IMR-90 (cell line): ENCODE measurements at regions not wholly inside any gene's neighbourhood (a gene's known extent, or its start where the extent isn't known, plus 50 kb on each side); places are given as distances from the start of the nearest gene placed in this dataset.

ENCODE experiments used
- ATAC-seq: fragments of 200-7000 bp; cut with Tn5 transposase; 2 replicates; pipeline ENCODE4 v1.9.1; 2020; ENCODE audit warnings: low read depth, mild to moderate bottlenecking, moderate library complexity
- BruUV-seq: library from RNA; stranded (reverse); fragments of 400-500 nt; replicated peaks from 2 replicates; lab custom pipeline; 2021; lab: Mats Ljungman, UMichigan
- CTCF ChIA-PET: fragments of 300-600 bp; formaldehyde crosslinking; extraction: SDS; loops from one replicate; lab custom pipeline; 2021; ENCODE audit warnings: antibody characterized with exemption; lab: Yijun Ruan, JAX
- POLR2A ChIA-PET: fragments of 300-600 bp; sonication (Branson Sonifier 250); formaldehyde crosslinking; loops from one replicate; lab custom pipeline; 2022; ENCODE audit warnings: antibody characterized with exemption; ENCODE audit not compliant: unreplicated experiment; lab: Charles Lee
- DNase-seq: peaks from one replicate; pipeline ENCODE4 v3.0.0; 2013
- H2AFZ ChIP-seq: replicated peaks from 2 replicates; pipeline ENCODE3; 2013; ENCODE audit warnings: low read length, mild to moderate bottlenecking; ENCODE audit not compliant: poor library complexity
- H2AK5ac ChIP-seq: 2 replicates; pipeline ENCODE4 v1.6.1; 2013; ENCODE audit warnings: low read depth, low read length, inconsistent platforms
- H2AK9ac ChIP-seq: replicated peaks from 2 replicates; pipeline ENCODE3; 2013; ENCODE audit warnings: mild to moderate bottlenecking, low read depth, low read length, moderate library complexity; ENCODE audit not compliant: poor library complexity
- H2BK120ac ChIP-seq: 2 replicates; pipeline ENCODE4 v1.6.1; 2013; ENCODE audit warnings: low read depth, low read length, inconsistent platforms
- H2BK15ac ChIP-seq: 3 replicates; pipeline ENCODE4 v1.6.1; 2013; ENCODE audit warnings: low read depth, low read length, inconsistent platforms
- H2BK20ac ChIP-seq: 2 replicates; pipeline ENCODE4 v1.6.1; 2013; ENCODE audit warnings: low read depth, mild to moderate bottlenecking, inconsistent platforms, low read length, moderate library complexity
- H2BK5ac ChIP-seq: 2 replicates; pipeline ENCODE4 v1.6.1; 2013; ENCODE audit warnings: mild to moderate bottlenecking, low read depth, low read length, inconsistent platforms; ENCODE audit not compliant: poor library complexity, severe bottlenecking
- H3K14ac ChIP-seq: replicated peaks from 2 replicates; pipeline ENCODE4 v1.6.1; 2013; ENCODE audit warnings: low read depth, low read length, inconsistent platforms
- H3K18ac ChIP-seq: 2 replicates; pipeline ENCODE4 v1.6.1; 2013; ENCODE audit warnings: low read depth, low read length, control low read depth
- H3K23ac ChIP-seq: 2 replicates; pipeline ENCODE4 v1.6.1; 2013; ENCODE audit warnings: low read depth, low read length, inconsistent platforms
- H3K27ac ChIP-seq: 2 replicates; pipeline ENCODE4 v1.5.1; 2013; ENCODE audit warnings: mild to moderate bottlenecking, control low read depth, low read length; ENCODE audit not compliant: insufficient read depth
- H3K27me3 ChIP-seq: 2 replicates; pipeline ENCODE4 v1.6.1; 2013; ENCODE audit warnings: low read length; ENCODE audit not compliant: control insufficient read depth, insufficient read depth
- H3K36me3 ChIP-seq: 2 replicates; pipeline ENCODE4 v1.6.1; 2013; ENCODE audit warnings: low read length, mixed read lengths; ENCODE audit not compliant: control insufficient read depth, insufficient read depth
- H3K4ac ChIP-seq: 2 replicates; pipeline ENCODE4 v1.6.1; 2013; ENCODE audit warnings: low read depth, low read length, inconsistent platforms
- H3K4me1 ChIP-seq: 2 replicates; pipeline ENCODE4 v1.6.1; 2013; ENCODE audit warnings: low read length, mixed read lengths; ENCODE audit not compliant: control insufficient read depth, insufficient read depth
- H3K4me2 ChIP-seq: 2 replicates; pipeline ENCODE4 v1.6.1; 2013; ENCODE audit warnings: low read depth, mild to moderate bottlenecking, control low read depth, low read length, moderate library complexity
- H3K4me3 ChIP-seq: 2 replicates; pipeline ENCODE4 v1.5.1; 2013; ENCODE audit warnings: low read depth, mild to moderate bottlenecking, control low read depth, low read length, moderate library complexity; ENCODE audit not compliant: insufficient read depth
- H3K56ac ChIP-seq: 2 replicates; pipeline ENCODE4 v1.6.1; 2013; ENCODE audit warnings: low read length, inconsistent platforms; ENCODE audit not compliant: insufficient read depth; ENCODE audit errors: extremely low read depth
- H3K79me1 ChIP-seq, 2 experiments: 2 replicates each; pipeline ENCODE4 v1.6.1; 2013; ENCODE audit warnings: low read length in 2 of 2, inconsistent platforms in 1 of 2, low read depth in 1 of 2
- H3K9ac ChIP-seq: 2 replicates; pipeline ENCODE4 v1.6.1; 2013; ENCODE audit warnings: low read depth, low read length, control low read depth
- H3K9me1 ChIP-seq: 2 replicates; pipeline ENCODE4 v1.6.1; 2013; ENCODE audit warnings: low read length, inconsistent platforms; ENCODE audit not compliant: insufficient read depth
- H3K9me3 ChIP-seq: 2 replicates; pipeline ENCODE4 v1.6.1; 2013; ENCODE audit warnings: low read length; ENCODE audit not compliant: control insufficient read depth, insufficient read depth
- H4K20me1 ChIP-seq: 2 replicates; pipeline ENCODE4 v1.6.1; 2013; ENCODE audit warnings: low read length, inconsistent platforms; ENCODE audit not compliant: insufficient read depth
- H4K5ac ChIP-seq: 2 replicates; pipeline ENCODE4 v1.6.1; 2013; ENCODE audit warnings: mild to moderate bottlenecking, low read depth, low read length, control low read depth
- H4K8ac ChIP-seq, 2 experiments: 2 replicates each; pipeline ENCODE4 v1.6.1; 2013; ENCODE audit warnings: low read depth in 2 of 2, low read length in 2 of 2, control low read depth in 1 of 2, inconsistent platforms in 1 of 2
- H4K91ac ChIP-seq: 2 replicates; pipeline ENCODE4 v1.6.1; 2013; ENCODE audit warnings: low read depth, low read length, inconsistent platforms; ENCODE audit not compliant: insufficient read depth
- BHLHE40 ChIP-seq: fragments of 150-350 bp; IDR thresholded peaks from 2 replicates; pipeline ENCODE4 v1.6.1; 2016; ENCODE audit warnings: mild to moderate bottlenecking, low read depth, low read length
- CEBPB ChIP-seq: IDR thresholded peaks from 2 replicates; pipeline ENCODE4 v1.6.1; 2012; ENCODE audit warnings: low read depth, low read length, improper control_type of control experiment
- CHD1 ChIP-seq: IDR thresholded peaks from 2 replicates; pipeline ENCODE4 v1.6.1; 2012; ENCODE audit warnings: low read depth, low read length, improper control_type of control experiment
- CTCF ChIP-seq: conservative IDR thresholded peaks from 2 replicates; pipeline ENCODE4 v1.5.1; 2012; ENCODE audit warnings: mild to moderate bottlenecking, low read depth, low read length, improper control_type of control experiment
- ELK1 ChIP-seq: fragments of 150-350 bp; IDR thresholded peaks from 2 replicates; pipeline ENCODE4 v1.6.1; 2016; ENCODE audit warnings: low read depth, mild to moderate bottlenecking, low read length, moderate library complexity, borderline replicate concordance
- FOS ChIP-seq: fragments of 150-350 bp; IDR thresholded peaks from 2 replicates; pipeline ENCODE4 v1.6.1; 2016; ENCODE audit warnings: low read depth, low read length
- MAFK ChIP-seq: IDR thresholded peaks from 2 replicates; pipeline ENCODE4 v1.6.1; 2012; ENCODE audit warnings: low read depth, low read length, improper control_type of control experiment
- MAZ ChIP-seq: IDR thresholded peaks from 2 replicates; pipeline ENCODE4 v1.6.1; 2012; ENCODE audit warnings: low read depth, mild to moderate bottlenecking, low read length, improper control_type of control experiment, moderate library complexity, borderline replicate concordance
- MXI1 ChIP-seq: IDR thresholded peaks from 2 replicates; pipeline ENCODE4 v1.6.1; 2012; ENCODE audit warnings: low read depth, mild to moderate bottlenecking, low read length, moderate library complexity, borderline replicate concordance
- NFE2L2 ChIP-seq: fragments of 150-350 bp; IDR thresholded peaks from 2 replicates; pipeline ENCODE4 v1.6.1; 2016; ENCODE audit warnings: low read depth, mild to moderate bottlenecking, low read length
- POLR2A ChIP-seq: IDR thresholded peaks from 2 replicates; pipeline ENCODE4 v1.6.1; 2012; ENCODE audit warnings: mild to moderate bottlenecking, low read depth, low read length
- RAD21 ChIP-seq: IDR thresholded peaks from 2 replicates; pipeline ENCODE4 v1.6.1; 2012; ENCODE audit warnings: low read length, improper control_type of control experiment
- RCOR1 ChIP-seq: IDR thresholded peaks from 2 replicates; pipeline ENCODE4 v1.6.1; 2012; ENCODE audit warnings: mild to moderate bottlenecking, low read length, improper control_type of control experiment; ENCODE audit not compliant: insufficient replicate concordance
- RFX5 ChIP-seq: IDR thresholded peaks from 2 replicates; pipeline ENCODE4 v1.8.0; 2012; ENCODE audit warnings: low read depth, mild to moderate bottlenecking, low read length, moderate library complexity
- SMC3 ChIP-seq: fragments of 150-350 bp; IDR thresholded peaks from 2 replicates; pipeline ENCODE4 v1.6.1; 2016; ENCODE audit warnings: low read depth, mild to moderate bottlenecking, antibody characterized with exemption, low read length, moderate library complexity
- USF2 ChIP-seq: fragments of 150-350 bp; IDR thresholded peaks from 2 replicates; pipeline ENCODE4 v1.6.1; 2017; ENCODE audit warnings: mild to moderate bottlenecking, antibody characterized with exemption, low read length, low read depth
- WGBS, 2 experiments: methylation state at CpG; one replicate each; pipeline versions ENCODE4 v1.1.5 to v1.1.7; 2013; ENCODE audit warnings: missing lambda C conversion rate in 2 of 2; ENCODE audit not compliant: insufficient read length in 1 of 2; ENCODE audit errors: extremely low coverage in 2 of 2; 5-methylcytosine and 5-hydroxymethylcytosine counted together
- dilution Hi-C: fragments of 300-500 bp; cut with HindIII; formaldehyde crosslinking; loops from one replicate; pipeline ENCODE4 v1.14.3; 2018; ENCODE audit warnings: low sequenced_read_pairs; ENCODE audit not compliant: unreplicated experiment
- in situ Hi-C: fragments of 300-500 bp; cut with MboI; formaldehyde crosslinking; loops from 3 replicates; pipeline ENCODE4 v1.14.3; 2019; ENCODE audit warnings: low sequenced_read_pairs, inconsistent platforms, mixed read lengths
- intact Hi-C: fragments of 100-400 bp; cut with micrococcal nuclease; formaldehyde crosslinking; loops from 2 replicates; pipeline ENCODE4 v1.10.0; 2022

- H3K4me3 ChIP-seq, result no peak overlapping the region
- no peak overlapping the region for H2AK5ac ChIP-seq
- no peak overlapping the region for H2BK120ac ChIP-seq
- H2BK15ac ChIP-seq, result no peak overlapping the region
- WGBS, 2 experiments, result 86% methylated on average over 5 of the region's 14 CpGs; no CpG with 5 or more reads in 1 of the 2 experiments
- no peaks in the 10 kb centered on the region for H3K9me1 ChIP-seq
- H4K20me1 ChIP-seq, result no peaks in the 10 kb centered on the region
- no peak overlapping the region for H3K56ac ChIP-seq
- no peaks in the 10 kb centered on the region for H3K4me1 ChIP-seq
- in situ Hi-C loops (no loop called here), intact Hi-C loops (no loop called here), dilution Hi-C loops (no loop called here)
- CTCF ChIA-PET, result no interaction called here
- DNase-seq, result no peak
- no TSS peak for BruUV-seq
- H4K8ac ChIP-seq, result no peak overlapping the region
- no peak overlapping the region for H2BK20ac ChIP-seq
- H3K18ac ChIP-seq, result no peak overlapping the region
- H2AK9ac ChIP-seq, result no peak overlapping the region
- H3K4ac ChIP-seq, result no peak overlapping the region
- no peaks in the 10 kb centered on the region for H3K36me3 ChIP-seq
- no peak for ATAC-seq
- H3K14ac ChIP-seq, result no peak overlapping the region
- no peak overlapping the region for H2BK5ac ChIP-seq
- no peak overlapping the region for H4K5ac ChIP-seq
- no peak overlapping the region for H3K4me2 ChIP-seq
- no peak overlapping the region for H4K91ac ChIP-seq
- no peaks in the 10 kb centered on the region for H3K79me1 ChIP-seq
- H2AFZ ChIP-seq, result no peak overlapping the region
- H3K9me3 ChIP-seq, result no peaks in the 10 kb centered on the region
- peaks cover 5% of the 10 kb centered on the region for H3K27me3 ChIP-seq
- no peak overlapping the region for H3K23ac ChIP-seq
- no peak for TF ChIP-seq MAZ
- no peak for TF ChIP-seq CEBPB
- TF ChIP-seq BHLHE40, result no peak
- TF ChIP-seq FOS, result no peak
- TF ChIP-seq NFE2L2, result no peak
- TF ChIP-seq RAD21, result no peak
- no peak for TF ChIP-seq POLR2A
- TF ChIP-seq CTCF, result no peak
- no peak for TF ChIP-seq RCOR1
- no peak for TF ChIP-seq ELK1
- TF ChIP-seq MAFK, result no peak
- TF ChIP-seq USF2, result no peak
- TF ChIP-seq SMC3, result no peak
- no peak for TF ChIP-seq CHD1
- no peak for TF ChIP-seq MXI1
- TF ChIP-seq RFX5, result no peak
- POLR2A ChIA-PET, result no interaction called here
- H3K27ac ChIP-seq, result no peak overlapping the region
- no peak overlapping the region for H3K9ac ChIP-seq
Observed at GRCh38 chr6:21522143-21522747, 71.3 kb upstream of the SOX4 start.
